OCI-LY1 (cell line): ENCODE measurements at regions not wholly inside any gene's neighbourhood (a gene's known extent, or its start where the extent isn't known, plus 50 kb on each side); places are given as distances from the start of the nearest gene placed in this dataset.

ENCODE experiments used
- H2AFZ ChIP-seq: fragments of 200-600 bp; sonication (generic), shearing (Covaris generic); 2 replicates; pipeline ENCODE4 v1.6.0; 2014; ENCODE audit warnings: antibody characterized with exemption, mild to moderate bottlenecking, low read length
- H3F3A ChIP-seq: fragments of 200-600 bp; sonication (generic), shearing (Covaris generic); 2 replicates; pipeline ENCODE4 v1.6.0; 2014; ENCODE audit warnings: mild to moderate bottlenecking, antibody characterized with exemption, low read length, moderate library complexity; ENCODE audit not compliant: insufficient read depth
- H3K27ac ChIP-seq: fragments of 200-600 bp; sonication (generic); 2 replicates; pipeline ENCODE4 v1.5.1; 2014; ENCODE audit warnings: low read length, mixed run types, mild to moderate bottlenecking, low read depth; ENCODE audit not compliant: poor library complexity, severe bottlenecking
- H3K27me3 ChIP-seq: fragments of 200-600 bp; sonication (generic); 2 replicates; pipeline ENCODE4 v1.6.0; 2014; ENCODE audit warnings: antibody characterized with exemption, mild to moderate bottlenecking, low read length, moderate library complexity; ENCODE audit not compliant: insufficient read depth
- H3K36me3 ChIP-seq: fragments of 200-600 bp; sonication (generic); 2 replicates; pipeline ENCODE4 v1.6.1; 2014; ENCODE audit warnings: mild to moderate bottlenecking, antibody characterized with exemption, low read length, moderate library complexity, mixed read lengths; ENCODE audit not compliant: insufficient read depth
- H3K4me1 ChIP-seq: fragments of 200-600 bp; sonication (generic); 2 replicates; pipeline ENCODE4 v1.5.1; 2014; ENCODE audit warnings: mild to moderate bottlenecking, low read length, moderate library complexity; ENCODE audit not compliant: insufficient read depth, severe bottlenecking
- H3K4me2 ChIP-seq: fragments of 200-600 bp; sonication (generic), shearing (Covaris generic); 2 replicates; pipeline ENCODE4 v1.6.1; 2014; ENCODE audit warnings: low read length
- H3K4me3 ChIP-seq: fragments of 200-600 bp; sonication (generic); 2 replicates; pipeline ENCODE4 v1.5.1; 2014; ENCODE audit warnings: low read length, low read depth, mild to moderate bottlenecking, mixed read lengths; ENCODE audit not compliant: poor library complexity, severe bottlenecking
- H3K79me2 ChIP-seq: fragments of 200-600 bp; shearing (Covaris generic); 2 replicates; pipeline ENCODE4 v1.6.1; 2016; ENCODE audit warnings: mixed run types, low read length, mixed read lengths; ENCODE audit not compliant: insufficient read depth
- H3K9ac ChIP-seq: fragments of 200-600 bp; sonication (generic), shearing (Covaris generic); 2 replicates; pipeline ENCODE4 v1.6.1; 2014; ENCODE audit warnings: mild to moderate bottlenecking, low read length, mixed read lengths
- H3K9me2 ChIP-seq: fragments of 200-600 bp; sonication (generic), shearing (Covaris generic); 2 replicates; pipeline ENCODE4 v1.6.1; 2014; ENCODE audit warnings: low read depth, mild to moderate bottlenecking, low read length, mixed read lengths
- H3K9me3 ChIP-seq: fragments of 200-600 bp; shearing (Covaris generic); 2 replicates; pipeline ENCODE4 v1.6.1; 2014; ENCODE audit warnings: low read length, mixed read lengths
- H4K20me1 ChIP-seq: fragments of 200-600 bp; sonication (generic), shearing (Covaris generic); 2 replicates; pipeline ENCODE4 v1.6.0; 2016; ENCODE audit warnings: mild to moderate bottlenecking, low read length; ENCODE audit not compliant: insufficient read depth
- CTCF ChIP-seq: fragments of 200-600 bp; sonication (generic), shearing (Covaris generic); IDR thresholded peaks from 2 replicates; pipeline ENCODE4 v1.5.1; 2017; ENCODE audit warnings: mild to moderate bottlenecking, antibody characterized with exemption, low read length, moderate library complexity, mixed read lengths
- EZH2 ChIP-seq: fragments of 200-600 bp; sonication (generic), shearing (Covaris generic); IDR thresholded peaks from 2 replicates; pipeline ENCODE4 v1.8.0; 2017; ENCODE audit warnings: borderline replicate concordance, mixed run types, mild to moderate bottlenecking, antibody characterized with exemption, low read length, moderate library complexity, mixed read lengths

GRCh38 chr16:16924613-16925012 lies 545.7 kb downstream of the NPIPA7 start:
- no peaks in the 10 kb centered on the region for H3K9me3 ChIP-seq
- H3K4me3 ChIP-seq: no peak overlapping the region
- no peaks in the 10 kb centered on the region for H3K9me2 ChIP-seq
- no peak overlapping the region for H3K4me2 ChIP-seq
- no peaks in the 10 kb centered on the region for H4K20me1 ChIP-seq
- no peaks in the 10 kb centered on the region for H3K4me1 ChIP-seq
- no peaks in the 10 kb centered on the region for H3K36me3 ChIP-seq
- no peak for TF ChIP-seq CTCF
- TF ChIP-seq EZH2: no peak
- no peaks in the 10 kb centered on the region for H3K79me2 ChIP-seq
- no peak overlapping the region for H3K27ac ChIP-seq
- no peaks in the 10 kb centered on the region for H3K27me3 ChIP-seq
- no peaks in the 10 kb centered on the region for H3F3A ChIP-seq
- no peak overlapping the region for H3K9ac ChIP-seq
- no peak overlapping the region for H2AFZ ChIP-seq

GRCh38 chr16:16925432-16925831 lies 545.3 kb downstream of the XYLT1 start:
- Histone ChIP-seq H3K9me3 (no peaks in the 10 kb centered on the region), H3K79me2 (no peaks in the 10 kb centered on the region), H3K4me2 (no peak overlapping the region), H3F3A (no peaks in the 10 kb centered on the region), H3K4me3 (no peak overlapping the region), H3K9ac (no peak overlapping the region), H3K27ac (no peak overlapping the region), H3K9me2 (no peaks in the 10 kb centered on the region), H2AFZ (no peak overlapping the region), H4K20me1 (no peaks in the 10 kb centered on the region), H3K4me1 (no peaks in the 10 kb centered on the region), H3K36me3 (no peaks in the 10 kb centered on the region), H3K27me3 (no peaks in the 10 kb centered on the region)
- TF ChIP-seq EZH2: no peak
- TF ChIP-seq CTCF: no peak

- no peaks in the 10 kb centered on the region for H3K27me3 ChIP-seq
- no peaks in the 10 kb centered on the region for H3K4me1 ChIP-seq
- TF ChIP-seq EZH2 (no peak), CTCF (no peak)
- no peaks in the 10 kb centered on the region for H4K20me1 ChIP-seq
- no peaks in the 10 kb centered on the region for H3K9me2 ChIP-seq
- no peak overlapping the region for H3K9ac ChIP-seq
- H3K9me3 ChIP-seq: no peaks in the 10 kb centered on the region
- H3K36me3 ChIP-seq: no peaks in the 10 kb centered on the region
- no peaks in the 10 kb centered on the region for H3K79me2 ChIP-seq
- no peak overlapping the region for H3K4me2 ChIP-seq
- no peak overlapping the region for H3K4me3 ChIP-seq
- H3F3A ChIP-seq: no peaks in the 10 kb centered on the region
- H3K27ac ChIP-seq: no peak overlapping the region
- no peak overlapping the region for H2AFZ ChIP-seq
Observed at GRCh38 chr16:16928532-16929109, 542.1 kb downstream of the XYLT1 start.
